HG02571 (cell line): ENCODE measurements at regions not wholly inside any gene's neighbourhood (a gene's known extent, or its start where the extent isn't known, plus 50 kb on each side); places are given as distances from the start of the nearest gene placed in this dataset.

ENCODE experiments used
- ATAC-seq: cut with Tn5 transposase; IDR thresholded peaks from one replicate; pipeline ENCODE4 v1.9.1; 2021; ENCODE audit warnings: mild to moderate bottlenecking, moderate library complexity; ENCODE audit not compliant: unreplicated experiment

- ATAC-seq = no peak
These were observed 72.3 kb downstream of the LINC00237 start for GRCh38 chr20:21033817-21034216.

GRCh38 chr20:21031666-21032065, 74.5 kb downstream of the LINC00237 start:
- ATAC-seq = no peak

DNA sequence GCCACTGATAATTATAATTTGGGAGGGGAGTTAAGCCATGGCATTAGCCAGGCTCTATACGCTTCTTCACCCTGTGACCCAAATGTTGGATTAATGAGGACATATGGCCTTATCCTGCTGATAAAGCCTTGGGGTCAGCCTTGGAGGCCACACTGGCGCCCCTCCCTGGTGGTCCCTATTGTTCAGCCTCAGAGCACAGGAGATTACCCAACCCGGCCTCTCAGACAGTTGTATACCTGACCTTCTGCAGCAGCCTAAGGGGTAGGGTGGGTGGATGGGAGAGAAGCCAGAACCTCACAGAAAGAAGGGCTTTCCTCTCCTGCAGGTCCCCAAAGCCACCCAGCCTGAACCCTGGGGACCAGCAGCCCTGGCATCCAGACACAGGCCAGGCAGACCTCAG, 76.8 kb downstream of the LINC00237 start:
- ATAC-seq = no peak

- ATAC-seq = no peak
These were observed 77.2 kb downstream of the LINC00237 start for GRCh38 chr20:21028921-21029320.

DNA sequence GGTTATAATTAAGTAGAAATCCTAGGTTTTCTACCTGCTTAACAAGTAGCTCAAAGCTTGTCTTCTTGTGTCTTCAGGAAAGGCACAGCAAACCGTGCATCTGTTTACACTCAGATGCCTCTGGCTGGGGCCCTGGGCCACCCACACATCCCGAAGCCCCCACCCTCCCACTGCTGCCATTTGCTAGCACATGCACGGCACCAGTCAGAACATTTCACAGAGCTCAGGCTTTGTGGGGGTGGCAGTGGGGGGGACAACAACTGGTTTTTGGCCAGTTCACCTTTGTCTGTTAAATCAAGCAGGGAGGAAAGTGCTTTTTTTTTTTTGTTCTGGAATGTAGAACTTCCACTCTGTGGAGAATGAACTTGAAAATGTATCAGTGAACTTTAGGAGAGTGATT, 77.7 kb downstream of the LINC00237 start:
- no peak for ATAC-seq

GRCh38 chr20:21027569-21027968, 78.6 kb downstream of the LINC00237 start:
- no peak for ATAC-seq

DNA sequence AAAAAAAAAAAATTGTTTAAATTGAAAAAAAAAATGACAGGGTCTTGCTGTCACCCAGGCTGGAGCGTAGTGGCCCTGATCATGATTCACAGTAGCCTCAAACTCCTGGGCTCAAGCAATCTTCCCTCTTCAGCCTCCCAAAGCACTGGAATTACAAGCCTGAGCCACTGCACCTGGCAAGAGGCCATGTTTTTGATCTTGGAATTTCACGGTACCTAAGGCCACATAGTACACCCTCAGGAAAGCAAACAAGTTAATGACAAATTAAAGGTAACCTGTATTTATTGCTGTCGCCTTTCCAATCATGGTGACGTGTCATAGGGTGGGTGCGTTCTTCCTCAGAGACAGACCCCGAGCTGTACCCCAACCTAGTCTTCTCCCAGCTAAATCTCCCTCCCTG, 79.2 kb downstream of the LINC00237 start:
- ATAC-seq = no peak

GRCh38 chr20:21024420-21024819, 81.7 kb downstream of the LINC00237 start:
- ATAC-seq = no peak

DNA sequence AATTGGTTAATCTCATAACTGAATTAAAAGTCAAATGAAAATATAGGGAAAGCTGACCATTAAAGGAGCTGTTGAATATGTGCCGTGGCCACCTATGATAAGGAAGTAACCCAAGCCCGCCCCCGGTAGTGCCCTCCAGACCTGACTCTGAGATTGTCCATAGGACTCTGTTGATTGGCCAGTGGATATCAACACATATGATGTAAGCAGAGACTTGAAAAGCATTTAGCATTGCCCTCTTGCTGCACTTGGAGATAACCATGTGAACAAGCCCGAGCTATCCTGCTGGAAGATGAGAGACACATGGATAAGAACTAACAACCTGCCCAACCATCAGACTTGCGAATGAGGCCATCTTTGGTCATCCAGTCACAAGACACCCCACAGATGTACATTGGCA, 83.2 kb downstream of the LINC00237 start:
- ATAC-seq = no peak

DNA sequence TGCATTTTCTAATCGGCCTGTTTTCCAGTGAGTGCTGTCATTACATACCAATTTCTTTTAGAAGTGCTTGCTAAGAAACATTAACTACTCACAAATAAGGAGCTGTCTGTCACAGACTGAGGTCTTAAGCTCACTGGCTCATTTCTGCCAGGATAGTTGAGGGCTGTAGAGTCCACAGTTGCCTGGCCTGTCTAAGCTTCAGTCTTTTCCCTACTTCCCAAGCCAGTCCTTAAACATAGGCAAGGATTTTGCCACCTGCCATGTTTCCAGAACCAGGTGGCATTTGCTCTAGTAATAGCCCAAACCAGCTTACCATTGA, 84.7 kb downstream of the LINC00237 start:
- ATAC-seq = no peak

DNA sequence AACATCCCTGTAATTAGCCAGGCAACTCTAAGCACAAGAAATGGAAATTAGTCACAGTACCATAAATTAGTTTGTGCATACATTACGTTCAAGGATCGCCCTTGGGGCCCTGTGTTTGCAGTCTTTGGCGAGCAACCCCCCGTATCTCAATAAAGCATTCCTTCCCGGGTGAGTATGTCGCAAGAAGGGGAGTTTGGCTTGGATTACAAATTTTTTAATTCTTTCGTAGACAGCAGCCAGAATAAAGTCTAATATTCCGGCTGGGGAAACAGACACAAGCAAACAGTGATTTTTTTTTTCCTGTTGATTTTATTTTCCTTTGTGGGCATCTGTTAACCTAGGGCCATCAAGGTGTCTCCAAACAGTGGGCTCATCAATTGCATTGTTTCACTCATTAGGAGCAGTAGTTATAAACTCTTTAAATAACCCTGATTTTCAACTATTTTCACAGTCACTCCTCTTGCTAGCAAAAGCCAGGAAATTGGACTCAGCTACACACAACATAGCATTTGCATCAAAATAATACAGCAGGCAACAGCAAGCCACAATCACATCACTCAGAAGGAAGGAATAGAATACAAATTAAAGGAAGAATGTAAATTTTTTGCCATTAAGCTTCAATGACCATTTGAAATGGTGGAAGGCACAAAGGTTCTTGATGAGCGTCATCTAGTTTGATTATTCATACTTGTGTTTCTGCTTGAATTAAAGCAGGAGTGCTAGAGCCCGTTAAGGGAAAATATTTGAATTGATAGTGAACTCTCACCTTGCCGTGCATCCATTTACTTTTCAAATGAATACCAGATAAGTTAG, 85.3 kb downstream of the LINC00237 start:
- no peak for ATAC-seq

- no peak for ATAC-seq
These were observed 86.1 kb downstream of the LINC00237 start for GRCh38 chr20:21019814-21020658.

DNA sequence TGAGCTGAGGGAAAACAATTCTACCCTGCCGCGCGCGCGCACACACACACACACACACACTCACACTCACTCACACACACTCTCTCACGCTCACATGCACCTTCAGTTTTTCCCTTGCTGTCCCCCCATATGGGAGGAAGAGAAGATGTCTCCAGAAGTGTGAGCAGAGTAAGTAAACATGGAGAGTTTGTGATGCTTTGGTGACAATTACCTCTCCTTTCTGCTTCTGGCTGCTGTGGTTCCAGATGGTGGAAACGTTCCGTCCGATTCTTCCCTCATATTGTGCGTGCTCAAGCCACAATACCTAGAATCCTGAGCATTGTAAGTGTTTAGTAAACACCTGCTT, 86.7 kb downstream of the LINC00237 start:
- no peak for ATAC-seq

DNA sequence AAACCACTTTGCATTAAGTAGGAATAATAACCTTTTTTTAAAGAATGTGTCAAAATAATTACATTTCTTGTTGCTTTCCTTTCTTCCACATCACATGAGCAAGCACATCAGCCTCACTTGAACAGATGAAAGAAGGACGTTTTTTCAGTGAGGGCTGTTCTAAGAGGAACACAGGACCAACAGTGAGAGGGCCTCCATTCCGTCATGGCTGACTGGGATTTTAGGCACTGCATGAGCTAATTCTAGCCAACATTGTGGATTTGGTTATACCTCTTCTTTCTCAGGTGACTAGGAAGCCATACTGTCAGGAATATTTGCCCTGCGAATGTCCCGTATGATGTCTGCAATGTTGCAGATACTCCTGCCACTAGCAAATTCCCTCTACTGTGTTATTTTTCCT, 87.6 kb downstream of the LINC00237 start:
- ATAC-seq = no peak

GRCh38 chr20:21017528-21018085, 88.6 kb downstream of the LINC00237 start:
- ATAC-seq = no peak

GRCh38 chr20:21016751-21017150, 89.4 kb downstream of the LINC00237 start:
- ATAC-seq = no peak

DNA sequence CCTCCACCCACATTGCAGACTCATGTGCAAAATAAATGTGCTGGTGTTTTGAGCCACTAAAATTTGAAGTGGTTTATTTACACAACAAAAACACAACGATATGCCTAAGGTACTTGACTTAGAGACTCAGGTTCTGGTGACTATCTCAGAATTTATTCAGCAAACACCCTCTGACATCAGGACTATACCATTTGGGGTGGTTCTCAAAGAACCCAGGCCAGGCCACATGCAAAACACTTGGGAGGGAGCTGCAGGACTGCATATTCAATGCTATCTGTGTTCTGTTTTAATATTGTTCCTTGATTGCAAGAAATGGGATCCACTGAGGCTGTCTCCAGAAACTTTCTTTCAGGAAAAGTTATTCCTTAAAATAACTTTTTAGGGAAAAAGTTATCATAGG, 91.6 kb downstream of the LINC00237 start:
- ATAC-seq = no peak

- no peak for ATAC-seq
These were observed 97.2 kb downstream of the LINC00237 start for GRCh38 chr20:21008951-21009350.

- no peak for ATAC-seq
These were observed 99.5 kb downstream of the LINC00237 start for GRCh38 chr20:21006611-21007010.

- ATAC-seq = no peak
These were observed 101.6 kb downstream of the LINC00237 start for GRCh38 chr20:21004386-21005076.

- no peak for ATAC-seq
These were observed 102.3 kb downstream of the LINC00237 start for GRCh38 chr20:21003902-21004301.
